GM12865 (cell line): ENCODE measurements at regions not wholly inside any gene's neighbourhood (a gene's known extent, or its start where the extent isn't known, plus 50 kb on each side); places are given as distances from the start of the nearest gene placed in this dataset.

Experiments
- DNase-seq: peaks from one replicate; pipeline ENCODE4 v3.0.0; 2010; ENCODE audit warnings: low read depth
- H3K4me3 ChIP-seq: 2 replicates; pipeline ENCODE4 v1.5.1; 2011; ENCODE audit warnings: mild to moderate bottlenecking, low read depth, low read length, control low read depth
- TF ChIP-seq, protein P1 (sequence below): IDR thresholded peaks from 2 replicates; pipeline ENCODE4 v1.5.1; 2011; ENCODE audit warnings: low read length, control low read depth, low read depth, inconsistent platforms; ENCODE audit not compliant: insufficient read depth; ENCODE audit errors: missing control alignments

GRCh38 chr14:66152302-66152701 lies 333.9 kb upstream of the CCDC196 start:
- no peak overlapping the region for H3K4me3 ChIP-seq
- DNase-seq: no peak
- TF ChIP-seq, protein P1, sequence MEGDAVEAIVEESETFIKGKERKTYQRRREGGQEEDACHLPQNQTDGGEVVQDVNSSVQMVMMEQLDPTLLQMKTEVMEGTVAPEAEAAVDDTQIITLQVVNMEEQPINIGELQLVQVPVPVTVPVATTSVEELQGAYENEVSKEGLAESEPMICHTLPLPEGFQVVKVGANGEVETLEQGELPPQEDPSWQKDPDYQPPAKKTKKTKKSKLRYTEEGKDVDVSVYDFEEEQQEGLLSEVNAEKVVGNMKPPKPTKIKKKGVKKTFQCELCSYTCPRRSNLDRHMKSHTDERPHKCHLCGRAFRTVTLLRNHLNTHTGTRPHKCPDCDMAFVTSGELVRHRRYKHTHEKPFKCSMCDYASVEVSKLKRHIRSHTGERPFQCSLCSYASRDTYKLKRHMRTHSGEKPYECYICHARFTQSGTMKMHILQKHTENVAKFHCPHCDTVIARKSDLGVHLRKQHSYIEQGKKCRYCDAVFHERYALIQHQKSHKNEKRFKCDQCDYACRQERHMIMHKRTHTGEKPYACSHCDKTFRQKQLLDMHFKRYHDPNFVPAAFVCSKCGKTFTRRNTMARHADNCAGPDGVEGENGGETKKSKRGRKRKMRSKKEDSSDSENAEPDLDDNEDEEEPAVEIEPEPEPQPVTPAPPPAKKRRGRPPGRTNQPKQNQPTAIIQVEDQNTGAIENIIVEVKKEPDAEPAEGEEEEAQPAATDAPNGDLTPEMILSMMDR: no peak

- DNase-seq: no peak
- no peak overlapping the region for H3K4me3 ChIP-seq
- TF ChIP-seq, protein P1: no peak
Measured at GRCh38 chr14:66152747-66153146, 333.4 kb upstream of the CCDC196 start.

GRCh38 chr14:66163023-66163422 lies 323.1 kb upstream of the CCDC196 start:
- no peak overlapping the region for H3K4me3 ChIP-seq
- peak; percentile 2 for DNase-seq
- TF ChIP-seq, protein P1: no peak

DNA sequence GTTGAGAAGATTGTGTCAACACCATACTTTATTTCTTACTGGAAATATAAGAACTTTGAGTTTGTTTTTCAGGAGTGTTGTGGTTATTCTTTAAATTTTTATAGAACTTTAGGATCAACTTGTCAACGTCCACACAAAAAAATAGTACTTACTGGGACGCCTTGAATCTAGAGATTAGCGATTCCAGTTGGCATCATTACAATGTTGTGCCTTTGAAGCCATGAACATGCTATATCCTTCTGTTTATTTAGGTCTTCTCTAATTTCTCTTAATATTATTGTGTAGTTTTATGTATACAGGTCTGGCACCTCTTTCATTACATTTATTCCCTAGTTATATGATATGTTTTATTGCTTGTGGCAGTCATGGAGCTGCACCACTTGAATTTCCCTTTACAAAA lies 320.8 kb upstream of the CCDC196 start:
- no peak for DNase-seq
- TF ChIP-seq, protein P1: no peak
- no peak overlapping the region for H3K4me3 ChIP-seq

DNA sequence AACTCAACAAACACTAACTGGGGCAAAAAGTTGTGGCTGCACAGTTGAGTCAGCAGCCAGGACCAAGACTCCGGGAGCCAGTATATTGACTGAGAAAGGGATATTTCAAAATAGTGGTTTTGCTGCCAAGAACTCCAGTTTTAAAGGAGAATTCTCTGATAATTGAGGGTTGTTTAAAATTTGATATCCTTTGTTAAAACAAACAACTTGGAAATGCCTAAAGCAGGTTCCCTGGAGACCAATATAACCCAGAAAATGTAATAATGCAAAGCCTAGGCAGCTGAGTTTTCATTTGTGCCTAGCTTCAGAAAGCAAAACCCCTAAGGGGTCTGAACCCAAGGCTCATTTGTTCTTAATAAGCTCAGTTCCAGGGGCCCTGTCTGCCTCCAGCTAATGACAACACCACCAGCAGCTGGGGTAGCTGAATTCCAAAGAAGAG lies 311.7 kb upstream of the CCDC196 start:
- DNase-seq: no peak
- TF ChIP-seq, protein P1: no peak
- H3K4me3 ChIP-seq: no peak overlapping the region

GRCh38 chr14:66177935-66178334 lies 308.2 kb upstream of the CCDC196 start:
- H3K4me3 ChIP-seq: no peak overlapping the region
- DNase-seq: no peak
- TF ChIP-seq, protein P1: no peak

- no peak for DNase-seq
- no peak overlapping the region for H3K4me3 ChIP-seq
- TF ChIP-seq, protein P1: no peak
Measured at GRCh38 chr14:66196670-66197069, 289.5 kb upstream of the CCDC196 start.
